Brain microvascular endothelial cell (primary cell): ENCODE measurements at regions not wholly inside any gene's neighbourhood (a gene's known extent, or its start where the extent isn't known, plus 50 kb on each side); places are given as distances from the start of the nearest gene placed in this dataset.

Experiments used
- DNase-seq: peaks from one replicate; pipeline ENCODE4 v3.0.0-alpha.2; 2020
- H3K27ac ChIP-seq: fragments of 250-450 bp; sonication (Bioruptor Pico); 2 replicates; pipeline ENCODE4 v1.5.1; 2020; ENCODE audit warnings: mild to moderate bottlenecking, moderate library complexity
- H3K27me3 ChIP-seq: fragments of 250-450 bp; sonication (Bioruptor Pico); replicated peaks from 2 replicates; pipeline ENCODE4 v1.5.1; 2020; ENCODE audit warnings: mild to moderate bottlenecking
- H3K36me3 ChIP-seq: fragments of 250-450 bp; sonication (Bioruptor Pico); replicated peaks from 2 replicates; pipeline ENCODE4 v1.5.1; 2020; ENCODE audit warnings: mild to moderate bottlenecking
- H3K4me3 ChIP-seq: 2 replicates; pipeline ENCODE4 v1.5.1; 2011; ENCODE audit warnings: low read depth, mild to moderate bottlenecking, control low read depth, low read length, moderate library complexity
- CTCF ChIP-seq: IDR thresholded peaks from 2 replicates; pipeline ENCODE4 v1.5.1; 2011; ENCODE audit warnings: low read depth, mild to moderate bottlenecking, moderate library complexity, low read length, control low read depth, inconsistent platforms; ENCODE audit errors: missing control alignments
- in situ Hi-C: cut with HindIII; loops from 2 replicates; pipeline ENCODE4 v1.10.0; 2017; ENCODE audit warnings: low sequenced_read_pairs, low pct_ligation_motif_present

GRCh38 chr4:95729596-95729995 is 110.3 kb upstream of the PDHA2 start:
- Histone ChIP-seq H3K36me3 (no peaks in the 10 kb centered on the region), H3K4me3 (no peak overlapping the region), H3K27me3 (no peaks in the 10 kb centered on the region), H3K27ac (no peak overlapping the region)
- no peak for TF ChIP-seq CTCF
- DNase-seq: no peak
- in situ Hi-C loops: no loop called here

GRCh38 chr4:95728145-95728544 is 111.7 kb upstream of the PDHA2 start:
- Histone ChIP-seq H3K27ac (no peak overlapping the region), H3K27me3 (no peaks in the 10 kb centered on the region), H3K36me3 (no peaks in the 10 kb centered on the region), H3K4me3 (no peak overlapping the region)
- TF ChIP-seq CTCF: no peak
- in situ Hi-C loops: no loop called here
- DNase-seq: peak; percentile 12

GRCh38 chr4:95715830-95716229 is 124.1 kb upstream of the PDHA2 start:
- Histone ChIP-seq H3K27me3 (no peaks in the 10 kb centered on the region), H3K4me3 (no peak overlapping the region), H3K36me3 (no peaks in the 10 kb centered on the region), H3K27ac (no peak overlapping the region)
- TF ChIP-seq CTCF: no peak
- no peak for DNase-seq
- in situ Hi-C loops: no loop called here

GRCh38 chr4:95714571-95714970 is 125.3 kb upstream of the PDHA2 start:
- H3K27me3 ChIP-seq: no peaks in the 10 kb centered on the region
- TF ChIP-seq CTCF: no peak
- H3K36me3 ChIP-seq: no peaks in the 10 kb centered on the region
- in situ Hi-C loops: no loop called here
- H3K4me3 ChIP-seq: no peak overlapping the region
- H3K27ac ChIP-seq: no peak overlapping the region
- DNase-seq: no peak

- no peak for DNase-seq
- TF ChIP-seq CTCF: no peak
- no peaks in the 10 kb centered on the region for H3K36me3 ChIP-seq
- no peak overlapping the region for H3K4me3 ChIP-seq
- H3K27me3 ChIP-seq: no peaks in the 10 kb centered on the region
- H3K27ac ChIP-seq: no peak overlapping the region
- in situ Hi-C loops: no loop called here
Measured at GRCh38 chr4:95705323-95705722, 134.6 kb upstream of the PDHA2 start.

- H3K27me3 ChIP-seq: no peaks in the 10 kb centered on the region
- no peaks in the 10 kb centered on the region for H3K36me3 ChIP-seq
- no peak for TF ChIP-seq CTCF
- in situ Hi-C loops: no loop called here
- no peak overlapping the region for H3K27ac ChIP-seq
- no peak overlapping the region for H3K4me3 ChIP-seq
- DNase-seq: peak; percentile 9
Measured at GRCh38 chr4:95701500-95702170, 138.3 kb upstream of the PDHA2 start.
